Keratinocyte (primary cell): ENCODE measurements at regions not wholly inside any gene's neighbourhood (a gene's known extent, or its start where the extent isn't known, plus 50 kb on each side); places are given as distances from the start of the nearest gene placed in this dataset.

Source experiments
- DNase-seq: peaks from one replicate; pipeline ENCODE4 v3.0.0-alpha.2; 2011; ENCODE audit warnings: low read depth, missing footprints, low spot score
- FAIRE-seq: peaks from 2 replicates; lab custom pipeline; 2011; peaks lifted over from hg19 to GRCh38; lab: Jason Lieb, UNC
- H2AFZ ChIP-seq: 2 replicates; pipeline ENCODE4 v1.6.0; 2012; ENCODE audit warnings: low read length, control low read depth, inconsistent platforms; ENCODE audit not compliant: control insufficient read depth
- H3K27ac ChIP-seq: 2 replicates; pipeline ENCODE4 v1.5.1; 2011; ENCODE audit warnings: low read length; ENCODE audit not compliant: control insufficient read depth, insufficient read depth
- H3K27me3 ChIP-seq: 3 replicates; pipeline ENCODE4 v1.6.0; 2011; ENCODE audit warnings: low read length; ENCODE audit not compliant: control insufficient read depth, insufficient read depth; ENCODE audit errors: extremely low read depth
- H3K36me3 ChIP-seq, 2 experiments: 2 replicates in 1 of 2; 3 replicates in 1 of 2; pipeline ENCODE4 v1.5.1; 2011; ENCODE audit warnings: low read length in 2 of 2, mild to moderate bottlenecking in 1 of 2; ENCODE audit not compliant: control insufficient read depth in 2 of 2, insufficient read depth in 2 of 2; ENCODE audit errors: extremely low read depth in 1 of 2
- H3K4me1 ChIP-seq: 3 replicates; pipeline ENCODE4 v1.5.1; 2011; ENCODE audit warnings: low read length; ENCODE audit not compliant: control insufficient read depth, insufficient read depth; ENCODE audit errors: extremely low read depth
- H3K4me2 ChIP-seq: 3 replicates; pipeline ENCODE4 v1.6.0; 2011; ENCODE audit warnings: low read depth, low read length; ENCODE audit not compliant: control insufficient read depth, insufficient read depth; ENCODE audit errors: extremely low read depth
- H3K4me3 ChIP-seq, 3 experiments: fragments of 200-600 bp in 1 of 3; sonication (generic) in 1 of 3; 2 replicates in 2 of 3; 3 replicates in 1 of 3; pipeline ENCODE4 v1.5.1; 2011 to 2016; ENCODE audit warnings: low read length in 3 of 3, mild to moderate bottlenecking in 3 of 3, control low read depth in 2 of 3, inconsistent platforms in 1 of 3, low read depth in 1 of 3, mixed read lengths in 1 of 3, mixed run types in 1 of 3, moderate library complexity in 1 of 3; ENCODE audit not compliant: control insufficient read depth in 2 of 3, insufficient read depth in 2 of 3; ENCODE audit errors: extremely low read depth in 1 of 3
- H3K79me2 ChIP-seq: 2 replicates; pipeline ENCODE4 v1.6.0; 2012; ENCODE audit warnings: low read length; ENCODE audit not compliant: control insufficient read depth, insufficient read depth
- H3K9ac ChIP-seq: 3 replicates; pipeline ENCODE4 v1.6.0; 2011; ENCODE audit warnings: low read length; ENCODE audit not compliant: control insufficient read depth, insufficient read depth; ENCODE audit errors: extremely low read depth
- H3K9me1 ChIP-seq: 3 replicates; pipeline ENCODE4 v1.6.0; 2011; ENCODE audit warnings: low read length; ENCODE audit not compliant: control insufficient read depth, insufficient read depth; ENCODE audit errors: extremely low read depth
- H3K9me3 ChIP-seq: 2 replicates; pipeline ENCODE4 v1.5.1; 2012; ENCODE audit warnings: low read depth, low read length; ENCODE audit not compliant: control insufficient read depth
- H4K20me1 ChIP-seq: 3 replicates; pipeline ENCODE4 v1.6.0; 2011; ENCODE audit warnings: low read length; ENCODE audit not compliant: control insufficient read depth, insufficient read depth; ENCODE audit errors: extremely low read depth
- CTCF ChIP-seq, 3 experiments: IDR thresholded peaks in 1 of 3; conservative IDR thresholded peaks in 1 of 3; optimal IDR thresholded peaks in 1 of 3; 2 replicates in 2 of 3; 3 replicates in 1 of 3; pipeline versions ENCODE3 to v1.5.1; 2011; ENCODE audit warnings: low read length in 3 of 3, mild to moderate bottlenecking in 3 of 3, moderate library complexity in 2 of 3, control low read depth in 1 of 3, inconsistent platforms in 1 of 3; ENCODE audit not compliant: insufficient read depth in 2 of 3; ENCODE audit errors: extremely low read depth in 1 of 3
- EZH2 ChIP-seq: IDR thresholded peaks from one replicate; pipeline ENCODE4 v1.6.1; 2012; ENCODE audit warnings: inconsistent platforms, mild to moderate bottlenecking, low read length, moderate library complexity
- dilution Hi-C: fragments of 300-500 bp; cut with MboI; formaldehyde crosslinking; loops from one replicate; pipeline ENCODE4 v1.7.0; 2020; ENCODE audit warnings: low sequenced_read_pairs; ENCODE audit not compliant: extremely low pct_ligation_motif_present

- Histone ChIP-seq H3K27ac (no peak overlapping the region), H3K36me3 (no peaks in the 10 kb centered on the region), H2AFZ (no peak overlapping the region), H3K4me2 (no peak overlapping the region), H3K79me2 (no peaks in the 10 kb centered on the region), H3K27me3 (no peaks in the 10 kb centered on the region), H3K4me3 (no peak overlapping the region), H3K9me1 (no peaks in the 10 kb centered on the region), H3K9me3 (no peaks in the 10 kb centered on the region), H3K9ac (no peak overlapping the region), H3K4me1 (peaks cover 2% of the 10 kb centered on the region), H4K20me1 (no peaks in the 10 kb centered on the region)
- dilution Hi-C loops = no loop called here
- FAIRE-seq (no peak), DNase-seq (no peak)
- TF ChIP-seq EZH2 (no peak), CTCF (optimal IDR thresholded peaks at IDR 0.05 in 1 of 3, IDR thresholded peaks at IDR 0.05 in 1 of 3, conservative IDR thresholded peaks at IDR 0.05 in 1 of 3; ENCODE audit: extremely low read depth in 1 of 3, insufficient read depth in 2 of 3, low read length in 3 of 3) (no peak)
Measured at GRCh38 chr2:236965841-236966096, 119.9 kb upstream of the COPS8 start.

GRCh38 chr2:236967499-236967783 is 118.2 kb upstream of the COPS8 start:
- Histone ChIP-seq H3K4me3 (no peak overlapping the region), H3K4me2 (no peak overlapping the region), H3K9me1 (no peaks in the 10 kb centered on the region), H3K9ac (no peak overlapping the region), H3K9me3 (no peaks in the 10 kb centered on the region), H4K20me1 (no peaks in the 10 kb centered on the region), H3K27ac (no peak overlapping the region), H2AFZ (no peak overlapping the region), H3K79me2 (no peaks in the 10 kb centered on the region), H3K36me3 (no peaks in the 10 kb centered on the region), H3K4me1 (peaks cover 4% of the 10 kb centered on the region), H3K27me3 (no peaks in the 10 kb centered on the region)
- dilution Hi-C loops = no loop called here
- no peak for DNase-seq
- FAIRE-seq = no peak
- no peak for TF ChIP-seq CTCF (optimal IDR thresholded peaks at IDR 0.05 in 1 of 3, IDR thresholded peaks at IDR 0.05 in 1 of 3, conservative IDR thresholded peaks at IDR 0.05 in 1 of 3; ENCODE audit: extremely low read depth in 1 of 3, insufficient read depth in 2 of 3, low read length in 3 of 3)
- TF ChIP-seq EZH2 = no peak
